Astrocyte of the hippocampus (primary cell): ENCODE measurements at regions not wholly inside any gene's neighbourhood (a gene's known extent, or its start where the extent isn't known, plus 50 kb on each side); places are given as distances from the start of the nearest gene placed in this dataset.

Experiments used
- DNase-seq: peaks from one replicate; pipeline ENCODE4 v3.0.0; 2011; ENCODE audit warnings: low read depth, low spot score

DNA sequence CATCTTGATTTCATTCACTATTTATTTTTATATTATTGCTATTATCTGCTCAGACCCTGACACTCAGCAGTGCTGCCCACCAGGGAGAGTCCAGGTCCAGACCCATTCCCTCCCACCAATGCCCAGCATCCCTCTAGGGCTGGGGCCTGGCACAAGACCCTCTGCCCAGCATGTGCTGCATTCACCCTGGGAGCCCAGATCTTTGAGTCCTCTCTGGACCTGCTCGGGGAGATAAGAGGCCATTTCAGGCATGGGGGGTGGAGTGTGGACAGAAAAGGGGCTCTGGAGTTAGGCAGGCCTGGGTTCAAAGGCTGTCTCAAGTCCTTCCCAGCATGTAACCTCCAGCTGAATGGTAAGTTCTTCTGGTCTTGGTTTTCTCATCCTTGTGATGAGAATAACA lies 209.6 kb downstream of the CYP26B1 start:
- DNase-seq: no peak

DNA sequence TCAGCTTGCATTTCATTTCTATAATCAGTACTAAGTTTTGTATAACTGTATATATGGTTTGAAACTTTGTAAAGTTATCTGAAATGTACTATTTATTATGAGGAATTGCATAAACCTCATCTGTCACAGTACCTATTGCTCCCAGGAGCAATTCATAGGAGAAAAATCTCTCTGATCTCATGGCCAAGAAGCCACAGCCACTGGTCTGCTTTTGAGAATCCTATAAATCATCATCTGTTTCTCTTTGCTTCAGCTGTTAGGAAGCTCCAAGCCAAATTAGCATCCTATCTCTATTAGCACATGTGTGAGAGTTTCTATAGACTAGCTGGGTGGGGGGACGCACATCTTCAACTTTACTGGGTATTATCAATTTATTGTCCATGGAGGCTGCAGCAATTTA lies 210.3 kb downstream of the CYP26B1 start:
- no peak for DNase-seq

DNA sequence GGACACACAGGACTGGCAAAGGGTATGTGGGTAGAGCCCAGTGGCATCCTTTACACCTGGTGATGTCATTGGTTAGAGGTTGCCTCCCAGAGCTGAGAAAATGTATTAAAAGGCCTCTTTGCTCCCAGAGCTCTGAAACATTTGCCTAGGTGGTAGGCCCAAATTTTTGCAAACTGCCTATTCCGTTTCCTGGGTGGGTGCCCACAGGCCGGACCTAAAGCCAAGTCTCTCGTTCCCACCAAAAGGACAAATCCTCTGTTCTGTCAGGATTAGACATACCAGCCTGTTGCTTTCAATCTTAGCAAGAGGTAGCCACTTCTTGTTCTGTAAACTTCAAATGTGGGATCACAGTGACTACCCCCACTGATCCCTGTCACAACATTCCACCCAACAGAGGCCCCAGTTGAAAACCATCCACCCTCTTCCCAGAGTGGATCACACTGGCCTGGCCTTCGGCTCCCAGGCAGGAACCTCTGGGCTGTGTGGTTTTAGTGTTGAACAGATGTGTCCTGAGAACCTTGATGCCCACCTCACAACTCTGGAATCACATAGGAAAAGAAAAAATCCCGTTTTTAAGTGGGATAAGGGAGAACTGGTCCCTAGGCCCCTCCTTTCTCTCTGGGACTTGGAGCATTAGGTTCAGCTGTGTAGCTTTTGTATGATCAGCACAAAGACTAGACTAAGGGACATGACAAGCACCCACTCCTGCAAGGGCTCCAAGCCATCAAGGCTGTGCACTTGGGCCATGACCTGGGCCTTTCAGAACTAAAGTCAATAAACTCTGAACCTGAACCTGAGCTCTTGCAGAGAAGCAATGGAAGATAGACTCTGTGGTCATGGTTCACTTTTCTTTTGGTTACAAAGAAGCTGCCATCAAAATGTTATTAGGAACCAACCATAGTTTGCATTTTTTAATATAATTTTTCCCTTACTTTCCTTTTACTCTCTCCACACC lies 211.3 kb downstream of the CYP26B1 start:
- DNase-seq: no peak

DNA sequence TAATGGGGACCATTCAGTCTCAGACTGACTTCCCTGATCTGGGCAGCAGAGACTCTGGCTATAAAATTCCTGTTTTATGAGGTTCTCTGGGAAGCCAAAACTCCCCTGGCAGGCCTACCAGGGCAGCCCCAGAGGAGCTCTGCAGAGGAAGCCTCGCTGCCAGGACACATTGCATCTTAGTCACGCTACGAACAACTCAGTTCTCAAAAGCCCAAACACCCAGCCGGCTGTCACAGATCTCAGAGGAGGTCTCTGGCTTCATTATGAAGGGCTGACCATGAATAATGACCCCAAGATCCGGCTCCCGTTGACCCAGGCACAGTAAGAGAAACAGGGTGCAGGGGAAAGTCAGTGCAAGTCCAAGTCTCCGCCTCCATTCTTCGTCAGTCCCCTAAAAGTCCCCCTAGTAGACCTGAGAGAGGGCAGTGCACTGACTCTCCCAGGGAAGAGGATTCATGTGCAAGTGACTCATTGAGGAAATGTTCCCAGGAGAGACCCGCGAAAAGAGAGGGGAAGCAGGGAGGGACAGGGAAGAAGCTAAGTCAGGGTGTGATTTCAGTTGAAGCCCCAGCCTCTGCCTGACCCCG lies 212.3 kb downstream of the CYP26B1 start:
- DNase-seq: no peak

GRCh38 chr2:71934595-71935261 lies 212.9 kb downstream of the CYP26B1 start:
- no peak for DNase-seq

DNA sequence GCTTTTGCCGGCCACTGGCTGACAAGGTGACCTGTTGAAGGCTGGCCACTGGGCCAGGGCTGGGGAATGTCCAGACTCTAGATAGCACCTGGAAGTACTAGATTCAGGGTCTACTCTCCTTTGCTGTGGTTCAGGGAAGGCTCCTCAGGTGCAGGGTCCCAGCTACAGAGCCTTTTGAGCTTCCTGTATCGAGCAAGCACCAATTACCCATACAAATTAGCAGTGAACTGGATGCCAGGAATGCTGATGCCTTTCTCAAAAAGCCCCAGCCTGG lies 213.4 kb downstream of the CYP26B1 start:
- no peak for DNase-seq

- peak; percentile 21 for DNase-seq
Observed at GRCh38 chr2:71933467-71934319, 214.0 kb downstream of the CYP26B1 start.

GRCh38 chr2:71932780-71933466 lies 214.7 kb downstream of the CYP26B1 start:
- DNase-seq: no peak

DNA sequence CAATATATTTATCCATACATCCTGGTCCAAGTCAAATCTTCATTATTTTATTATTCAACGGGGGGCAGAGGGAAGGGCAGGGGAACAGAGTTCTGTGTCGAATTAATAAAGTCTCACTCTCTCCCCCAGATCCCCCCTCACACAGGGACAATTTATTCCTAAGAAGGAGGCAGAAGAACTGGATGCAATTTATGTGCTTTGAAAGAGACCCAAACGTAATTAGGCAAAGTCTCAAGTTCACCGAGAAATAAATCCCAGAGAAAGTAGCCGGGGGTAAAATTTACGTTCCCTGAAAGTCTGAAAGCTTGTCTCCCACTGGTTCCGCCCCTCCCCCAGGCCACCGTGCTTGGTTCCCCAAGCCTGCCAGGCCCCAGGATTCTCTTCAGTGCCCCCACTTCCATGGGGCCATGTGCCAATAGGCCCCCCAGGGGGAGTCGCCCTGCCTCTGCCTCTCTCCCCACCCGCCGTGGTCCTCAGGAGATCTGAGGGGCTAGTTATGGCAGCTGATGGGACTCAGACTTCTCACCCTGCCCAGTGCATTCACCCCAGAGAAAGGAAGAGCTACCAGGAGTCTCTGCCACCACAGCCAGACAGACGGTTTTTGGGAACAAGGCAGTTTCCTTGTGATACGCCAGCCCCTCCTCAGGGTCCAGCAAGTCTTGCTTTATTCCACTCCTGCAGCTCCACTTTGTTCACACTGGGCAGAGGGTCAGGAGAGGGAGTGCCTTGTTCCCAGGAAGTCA lies 215.5 kb downstream of the CYP26B1 start:
- DNase-seq: no peak

DNA sequence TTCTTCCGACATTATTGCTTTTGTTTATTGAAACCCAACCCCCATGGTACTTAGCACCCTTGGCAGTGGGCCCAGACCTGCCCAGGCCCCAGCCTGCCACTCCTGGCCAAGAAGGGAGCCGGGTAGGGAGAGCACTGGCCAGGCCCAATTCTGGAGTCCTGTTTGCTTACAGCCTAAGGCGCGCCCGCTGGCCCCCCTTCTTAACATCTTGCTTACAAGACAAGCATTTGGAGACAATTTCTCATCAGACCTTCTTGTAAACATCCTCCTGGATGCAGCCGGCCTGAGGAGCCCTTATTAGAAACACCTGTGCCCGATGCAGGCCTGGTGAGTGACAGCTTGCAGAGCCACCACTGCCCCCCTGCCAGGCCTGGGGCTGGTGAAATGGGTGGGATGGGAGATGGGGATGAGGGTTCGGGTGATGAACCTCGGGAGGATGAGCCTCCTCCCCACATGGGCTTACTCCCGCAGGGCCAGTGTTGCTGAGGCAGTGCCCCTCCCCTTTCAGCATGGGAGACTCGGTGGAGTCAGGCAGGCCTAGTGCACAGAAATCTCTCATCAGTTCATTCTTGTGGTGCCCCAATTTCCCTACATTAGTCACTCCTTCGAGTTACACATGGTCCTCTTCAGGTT lies 217.5 kb downstream of the CYP26B1 start:
- no peak for DNase-seq

GRCh38 chr2:71929482-71929772 lies 218.2 kb downstream of the CYP26B1 start:
- DNase-seq: no peak

DNA sequence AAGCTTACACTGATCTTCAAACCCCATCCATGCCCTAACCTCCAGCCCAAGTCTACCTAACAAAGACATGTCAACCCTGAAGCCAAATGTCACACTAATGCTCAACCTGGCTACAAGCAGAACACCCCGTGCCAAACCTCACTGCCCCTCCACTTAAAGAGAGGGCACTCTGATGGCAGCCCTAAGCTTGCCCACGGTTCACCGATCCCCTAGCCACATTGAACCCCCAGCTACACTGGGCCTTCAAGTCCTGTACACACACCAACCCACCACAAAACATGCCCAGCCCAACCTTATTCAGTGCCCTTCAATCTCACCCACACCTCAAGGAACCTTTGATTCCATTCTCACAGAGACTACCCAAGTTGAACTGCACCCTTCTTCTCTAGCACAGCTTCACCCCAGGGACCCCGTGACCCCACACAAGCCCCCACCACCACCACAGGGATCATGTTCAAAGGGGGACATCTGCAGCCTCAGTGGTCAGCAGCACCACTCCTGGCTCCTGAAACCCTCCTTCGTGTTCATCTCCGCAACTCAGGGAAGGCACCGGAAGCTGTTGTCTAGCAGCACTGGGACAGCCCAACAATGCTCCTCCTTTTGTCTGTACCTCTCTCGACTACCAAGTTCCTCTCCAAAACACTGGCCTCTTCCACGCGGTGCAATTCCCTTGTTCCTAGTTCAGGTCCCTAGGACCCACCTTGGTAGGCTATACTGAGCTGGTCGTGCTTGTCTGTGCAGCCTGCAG lies 218.8 kb downstream of the CYP26B1 start:
- no peak for DNase-seq

DNA sequence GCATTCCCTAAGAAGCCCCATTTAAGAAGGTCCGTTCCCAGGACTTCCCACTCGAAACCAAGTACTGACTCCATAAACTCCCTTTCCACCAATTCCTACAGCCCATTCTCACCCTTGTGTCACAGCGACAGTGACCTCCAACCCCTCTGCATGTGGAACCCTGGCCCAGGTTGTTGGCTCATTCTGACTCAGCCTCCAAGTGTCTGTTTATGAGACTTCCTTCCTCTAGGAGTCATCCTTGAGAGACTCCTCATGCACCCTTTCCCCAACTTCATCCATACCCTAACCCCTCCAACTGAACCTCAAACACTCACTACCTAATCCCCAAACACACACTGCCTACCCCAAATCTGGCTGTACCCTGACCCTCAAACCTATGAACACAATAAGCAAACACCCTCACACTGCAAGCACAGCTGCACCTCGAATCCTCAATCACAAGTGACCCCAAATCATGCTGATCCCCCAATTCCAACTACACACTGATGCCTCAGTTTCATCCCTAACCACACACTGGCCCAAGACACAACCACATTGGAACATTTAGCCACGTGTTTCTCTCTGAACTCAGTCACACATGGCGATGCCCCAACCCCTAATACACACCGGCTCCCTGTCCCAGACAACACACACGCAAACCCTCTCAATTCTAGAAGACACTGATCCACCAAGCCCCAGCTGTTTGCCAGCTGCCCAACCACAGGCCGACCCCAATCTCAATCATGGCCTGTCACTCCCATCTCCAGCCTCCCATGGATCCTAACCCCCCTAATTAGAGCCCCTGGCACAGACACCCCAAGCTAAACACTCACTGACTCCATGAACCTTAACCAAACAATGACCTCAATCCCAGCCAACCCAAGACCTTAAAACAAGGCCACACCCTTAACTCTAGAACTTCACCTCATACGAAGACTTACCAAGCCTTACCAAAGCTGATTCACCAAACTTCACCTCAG lies 219.6 kb downstream of the CYP26B1 start:
- DNase-seq: no peak

DNA sequence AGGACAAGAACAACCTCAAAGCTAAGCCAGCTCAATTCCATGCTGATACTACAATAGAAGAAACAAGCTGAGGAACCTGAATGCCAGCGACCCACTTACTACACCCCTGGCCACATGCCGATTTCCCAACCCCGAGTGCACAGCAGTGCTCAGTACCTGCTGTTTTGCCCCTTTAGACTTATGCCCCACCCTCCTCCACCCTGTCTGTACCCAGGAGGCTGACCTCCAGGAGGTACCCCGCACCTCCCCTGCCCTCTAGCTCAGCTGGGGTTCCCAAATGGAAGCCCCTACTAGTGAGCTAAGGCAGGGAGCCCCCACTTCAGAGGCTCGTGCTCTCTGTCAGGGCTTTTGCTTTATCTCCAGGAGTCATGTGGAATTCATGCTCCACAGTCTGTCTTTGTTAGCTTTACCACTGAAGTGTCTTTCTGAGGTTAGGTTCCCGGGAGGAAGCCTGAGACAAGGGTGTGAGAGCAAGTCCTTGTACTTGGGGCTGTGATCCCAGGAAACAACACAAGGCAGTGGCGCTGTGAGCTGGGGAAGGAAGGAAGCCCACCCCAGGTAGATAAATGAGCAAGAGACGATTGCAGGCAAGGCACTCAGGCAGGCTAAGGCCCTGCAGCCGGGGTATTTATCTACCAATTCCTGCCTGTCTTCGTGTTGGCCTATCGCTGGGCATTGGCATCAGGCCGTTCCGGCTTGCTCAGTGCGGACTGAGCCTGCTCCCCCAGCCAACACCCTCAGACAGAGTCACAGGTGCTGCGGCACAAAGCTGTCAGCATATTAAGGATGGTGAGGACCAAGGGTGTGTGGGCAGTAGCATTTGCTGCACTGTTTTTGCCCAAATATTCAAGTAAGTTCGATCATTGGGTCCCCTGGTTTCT lies 220.5 kb downstream of the CYP26B1 start:
- no peak for DNase-seq

GRCh38 chr2:71926089-71926447 lies 221.6 kb downstream of the CYP26B1 start:
- DNase-seq: no peak

GRCh38 chr2:71925268-71926088 lies 222.2 kb downstream of the CYP26B1 start:
- DNase-seq: no peak
